ENCODE measurements at regions not wholly inside any gene's neighbourhood (a gene's known extent, or its start where the extent isn't known, plus 50 kb on each side); places are given as distances from the start of the nearest gene placed in this dataset.
A peak's percentile ranks its signal among the peaks of the same experiment; 100 is the strongest.
"Not testable (repeated sequence)": the region's sequence is repeated elsewhere in the genome, so short reads cannot be mapped to it uniquely, and the experiment has no call there.

DNA sequence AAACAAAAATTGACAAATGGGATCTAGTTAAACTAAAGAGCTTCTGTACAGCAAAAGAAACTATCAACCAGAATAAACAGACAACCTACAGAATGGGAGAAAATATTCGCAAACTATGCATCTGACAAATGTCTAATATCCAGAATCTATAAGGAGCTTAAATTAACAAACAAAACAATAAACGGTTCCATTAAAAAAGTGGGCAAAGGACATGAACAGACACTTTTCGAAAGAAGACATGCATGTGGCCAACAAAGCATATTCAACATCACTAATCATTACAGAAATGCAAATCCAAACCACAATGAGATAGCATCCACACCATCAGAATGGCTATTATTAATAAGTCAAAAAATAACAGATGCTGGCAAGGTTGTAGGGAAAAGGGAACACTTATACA lies 50.5 kb upstream of the MED13L start:
- DNase-seq = not testable (repeated sequence)

DNA sequence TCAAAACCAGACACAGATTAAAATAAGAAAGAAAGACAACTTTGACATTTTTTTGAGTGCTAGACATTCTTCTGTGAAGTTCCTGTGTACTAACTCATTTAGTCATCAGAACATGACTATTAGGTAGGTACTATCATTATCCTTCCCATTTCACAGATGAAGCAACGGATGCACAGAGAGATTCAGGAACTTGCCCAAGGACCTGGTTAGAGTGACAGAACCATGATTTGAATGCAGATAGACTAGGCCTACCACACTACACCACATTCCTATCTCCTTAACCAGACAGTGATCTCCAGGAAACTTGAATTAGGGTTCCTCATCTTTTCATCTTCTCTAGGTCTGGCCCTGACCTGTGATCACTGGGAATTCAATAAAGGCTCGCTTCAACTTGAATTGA lies 54.4 kb upstream of the MED13L start:
- DNase-seq = no peak

DNA sequence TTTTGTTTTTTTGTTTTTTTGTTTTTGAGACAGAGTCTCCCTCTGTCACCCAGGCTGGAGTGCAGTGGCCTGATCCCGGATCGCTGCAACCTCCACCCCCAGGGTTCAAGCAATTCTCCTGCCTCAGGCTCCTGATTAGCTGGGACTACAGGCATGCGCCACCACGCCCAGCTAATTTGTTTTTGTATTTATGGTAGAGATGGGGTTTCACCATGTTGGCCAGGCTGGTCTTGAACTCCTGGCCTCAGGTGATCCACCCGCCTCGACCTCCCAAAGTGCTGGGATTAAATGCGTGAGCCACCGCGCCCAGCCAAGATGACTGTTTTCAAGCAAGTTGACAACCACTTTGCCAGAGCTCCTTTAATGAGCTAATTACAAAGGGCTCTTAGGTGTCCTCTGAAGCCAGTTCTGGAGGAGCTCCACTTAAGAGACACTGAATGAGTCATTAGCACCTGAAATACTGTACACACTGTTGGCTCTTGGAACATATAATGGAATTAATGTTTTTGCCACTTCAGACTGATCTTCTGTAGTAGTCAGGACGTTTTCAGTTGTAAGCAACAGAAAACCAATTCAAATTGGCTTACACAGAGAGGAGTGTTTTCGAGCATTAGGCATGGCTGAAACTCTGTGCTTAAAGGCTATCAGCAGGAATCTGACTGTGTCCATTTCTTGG lies 55.4 kb upstream of the MED13L start:
- no peak for DNase-seq

DNA sequence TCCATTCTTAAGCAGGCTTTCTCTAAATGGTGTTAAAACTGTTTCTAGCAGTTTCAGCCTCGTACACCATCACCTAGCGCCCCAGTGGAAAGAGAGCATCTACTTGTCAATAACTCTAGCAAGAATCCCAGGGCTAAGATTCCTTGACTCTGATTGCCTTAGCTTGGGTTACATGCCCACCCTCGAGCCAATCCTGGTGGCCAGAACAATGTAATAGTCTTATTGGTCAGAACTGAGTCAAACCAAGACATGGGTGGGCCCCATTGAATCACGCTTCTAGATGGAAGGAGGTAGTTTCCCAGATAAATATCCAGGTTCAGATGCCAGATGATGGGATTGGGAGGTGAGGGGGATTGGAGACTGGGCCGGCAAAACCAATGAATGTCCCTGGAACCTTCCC lies 55.9 kb upstream of the MED13L start:
- DNase-seq = no peak

DNA sequence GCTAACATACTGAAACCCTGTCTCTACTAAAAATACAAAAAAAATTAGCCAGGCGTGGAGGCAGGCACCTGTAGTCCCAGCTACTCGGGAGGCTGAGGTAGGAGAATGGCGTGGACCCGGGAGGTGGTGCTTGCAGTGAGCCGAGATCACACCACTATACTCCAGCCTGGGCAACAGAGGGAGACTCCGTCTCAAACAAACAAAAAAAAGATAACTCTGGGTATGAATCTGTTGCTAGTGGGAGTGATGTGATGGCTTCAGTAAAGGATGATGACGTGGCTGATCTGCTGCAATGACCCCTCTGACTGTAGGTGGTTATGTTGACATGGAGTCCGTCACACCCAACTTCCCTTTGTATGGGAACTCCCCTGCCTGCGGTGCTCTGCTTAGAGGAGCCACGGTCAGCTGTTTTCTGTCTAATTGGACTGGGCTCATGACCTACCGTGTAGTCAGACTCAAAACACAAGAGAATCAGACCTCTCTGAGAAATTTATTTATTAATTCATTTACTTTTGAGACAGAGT lies 59.1 kb upstream of the MED13L start:
- DNase-seq = no peak

DNA sequence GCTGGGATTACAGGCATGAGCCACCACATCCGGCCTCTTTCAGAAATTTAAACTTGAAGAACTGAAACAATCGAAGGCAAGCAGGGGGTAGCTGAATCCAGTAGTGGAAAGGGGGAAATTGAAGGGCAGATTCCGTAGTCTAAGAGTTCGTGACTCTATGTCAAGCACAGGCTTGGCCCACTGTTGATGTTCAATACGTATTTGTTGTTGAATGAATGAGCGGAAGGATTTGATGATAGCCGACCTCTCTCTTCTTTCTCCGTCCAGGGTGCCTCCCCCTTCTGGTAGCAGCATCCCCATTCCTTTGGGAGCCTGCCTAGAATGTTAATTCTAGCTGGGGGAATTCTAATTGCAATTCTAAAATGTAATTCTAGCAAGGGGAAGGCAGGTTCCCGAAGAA lies 59.8 kb upstream of the MED13L start:
- no peak for DNase-seq

DNA sequence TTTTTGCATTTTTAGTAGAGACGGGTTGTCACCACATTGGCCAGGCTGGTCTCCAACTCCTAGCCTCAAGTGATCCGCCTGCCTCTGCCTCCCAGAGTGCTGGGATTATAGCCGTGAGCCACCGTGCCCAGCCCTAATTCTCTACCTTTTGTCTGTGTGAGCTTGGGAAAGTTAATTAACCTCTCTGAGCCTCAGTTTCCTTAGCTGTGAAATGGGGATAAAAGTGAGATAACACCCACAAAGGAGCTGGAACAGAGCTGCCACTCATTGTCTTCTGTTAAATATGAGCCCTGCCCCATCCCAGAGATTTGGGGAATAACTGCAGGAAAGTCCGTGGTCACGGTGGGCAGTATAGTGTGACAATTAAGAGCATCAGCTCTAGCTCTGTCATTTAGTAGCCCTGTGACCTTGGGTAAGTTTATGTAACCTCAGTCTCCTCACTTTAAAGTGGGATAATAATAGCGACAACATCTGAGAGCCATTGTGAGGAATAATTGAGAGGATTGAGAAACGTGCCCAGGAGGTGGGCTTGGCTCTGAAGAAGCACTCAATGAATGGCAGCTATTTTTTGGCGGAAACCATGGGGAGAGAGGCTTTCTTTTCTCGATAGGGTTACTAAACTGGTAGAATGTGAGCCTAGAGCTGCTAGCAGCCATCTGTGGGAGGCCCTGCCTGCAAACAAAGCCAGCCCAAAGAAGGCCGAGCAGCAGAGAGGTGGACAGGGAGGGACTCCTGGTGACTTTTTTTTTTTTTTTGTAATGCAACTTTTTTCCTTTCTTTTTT lies 60.8 kb upstream of the MED13L start:
- DNase-seq = no peak

DNA sequence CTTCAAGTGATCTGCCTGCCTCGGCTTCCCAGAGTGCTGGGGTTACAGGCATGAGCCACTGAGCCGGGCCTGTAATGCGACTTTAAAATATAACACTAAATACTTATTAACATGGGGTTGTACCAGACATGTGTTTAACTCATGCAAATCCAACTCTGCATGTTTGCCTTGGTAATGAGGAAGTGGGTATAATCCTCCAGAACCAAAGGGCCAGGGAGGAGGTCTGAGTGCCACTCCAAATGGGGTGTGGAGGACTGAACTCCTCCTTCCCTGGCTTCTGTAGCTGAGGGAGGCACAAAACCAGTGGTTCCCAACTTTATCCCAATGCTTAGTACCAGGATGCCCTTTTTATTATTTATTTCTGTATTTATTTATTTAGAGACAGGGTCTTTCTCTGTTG lies 61.6 kb upstream of the MED13L start:
- no peak for DNase-seq

DNA sequence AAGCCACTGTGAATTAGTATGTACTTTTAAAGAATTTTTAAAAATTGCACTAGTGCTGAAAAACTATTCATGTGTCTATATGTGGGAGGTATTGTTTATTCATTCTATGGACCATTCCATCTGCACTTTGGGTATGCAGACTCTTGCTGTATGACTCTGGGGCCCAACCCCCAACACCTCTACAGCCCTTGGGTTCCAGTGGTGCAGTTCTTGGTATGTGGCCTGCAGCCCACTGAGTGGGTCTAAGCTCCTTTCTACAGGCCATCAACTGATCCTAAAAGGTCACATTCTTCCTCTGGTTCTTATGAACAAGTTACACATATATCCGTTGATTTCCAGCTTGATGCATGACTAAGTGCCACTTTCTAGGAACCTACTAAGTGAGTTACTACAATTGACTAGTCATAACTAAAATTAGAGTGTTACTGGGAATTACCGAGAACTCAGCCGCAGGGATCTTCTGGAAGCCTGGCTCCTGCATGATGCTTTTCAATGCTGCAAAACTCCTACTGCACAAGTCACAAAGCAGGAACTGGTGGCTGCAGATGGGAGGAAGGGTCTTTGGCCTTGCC lies 62.4 kb upstream of the MED13L start:
- no peak for DNase-seq

DNA sequence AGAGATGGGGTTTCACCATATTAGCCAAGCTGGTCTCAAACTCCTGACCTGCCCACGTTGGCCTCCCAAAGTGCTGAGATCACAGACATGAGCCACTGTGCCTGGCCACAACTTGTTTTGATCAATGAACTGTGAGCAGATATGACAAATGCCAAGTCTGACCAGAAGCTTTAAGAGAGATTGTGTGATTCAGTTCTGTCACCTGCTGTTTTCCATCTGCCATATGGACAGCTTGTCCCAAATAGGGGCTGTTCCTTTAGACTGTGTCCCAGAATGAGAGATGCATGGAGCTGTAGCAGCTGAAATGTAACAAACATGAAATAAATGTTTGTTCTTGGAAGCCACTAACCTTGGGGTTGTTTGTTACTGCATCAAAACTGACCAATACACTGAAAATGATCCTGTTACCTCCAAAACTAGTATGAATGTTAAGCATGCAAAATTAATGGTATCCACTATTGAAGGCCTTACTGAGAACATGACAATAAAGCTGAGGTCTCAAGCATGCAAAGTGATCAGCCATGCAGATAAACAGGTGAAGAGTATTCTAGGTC lies 65.9 kb upstream of the MED13L start:
- DNase-seq = no peak

DNA sequence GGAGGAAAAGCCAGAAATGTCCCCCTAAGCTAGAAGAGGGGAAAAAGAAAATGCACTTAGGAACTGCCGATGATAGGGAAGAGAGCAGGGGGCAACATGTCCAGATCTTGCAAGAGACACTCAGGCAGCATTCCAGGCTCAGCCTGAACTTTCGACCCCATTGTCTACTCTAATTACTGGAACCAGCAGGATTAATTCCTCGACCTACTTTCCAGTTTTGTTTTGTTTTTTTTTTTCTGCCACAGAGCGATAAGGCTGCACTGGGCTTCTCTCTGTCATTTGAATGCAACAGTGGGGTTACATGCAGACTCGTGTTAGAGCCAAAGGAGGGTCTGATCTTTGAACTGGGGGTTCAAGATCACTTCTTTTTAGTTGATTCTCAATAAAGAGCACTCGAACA lies 68.7 kb upstream of the MED13L start:
- no peak for DNase-seq

DNA sequence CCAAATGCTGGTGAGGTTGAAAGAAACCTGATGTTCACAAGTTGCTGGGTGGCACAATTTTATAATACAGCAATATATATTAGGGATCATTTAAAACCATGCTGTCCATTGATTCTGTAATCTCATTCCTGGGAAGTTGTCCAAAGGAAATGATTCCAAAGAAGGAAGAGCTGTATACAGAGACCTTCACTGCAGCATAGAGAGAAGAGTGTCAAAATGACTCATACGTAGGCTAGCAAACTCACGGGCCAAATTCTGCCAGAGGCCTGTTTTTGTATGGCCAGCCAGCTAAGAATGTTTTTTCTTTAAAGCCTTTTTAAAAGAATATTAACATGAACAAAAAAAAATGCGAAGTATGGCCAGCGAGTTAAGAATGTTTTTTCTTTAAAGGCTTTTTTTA lies 69.2 kb upstream of the MED13L start:
- no peak for DNase-seq

DNA sequence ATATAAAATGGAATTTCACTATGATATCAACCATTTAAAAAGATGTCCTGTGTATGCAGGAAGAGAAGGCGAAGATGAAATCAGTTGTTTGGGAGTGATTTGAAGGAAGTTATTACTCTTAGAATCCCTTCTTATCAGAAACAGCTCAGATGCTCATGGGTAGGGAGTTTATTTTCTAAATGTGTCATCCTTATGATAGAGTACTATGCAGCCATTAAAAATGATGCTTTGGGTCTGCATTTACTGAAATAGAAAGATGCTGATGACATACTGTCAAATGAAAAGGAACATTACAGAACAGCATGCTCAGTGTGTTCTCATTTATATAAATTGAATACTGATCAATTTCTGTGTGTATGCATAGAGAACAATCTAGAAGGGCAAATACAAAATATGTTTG lies 69.8 kb upstream of the MED13L start:
- DNase-seq = no peak

DNA sequence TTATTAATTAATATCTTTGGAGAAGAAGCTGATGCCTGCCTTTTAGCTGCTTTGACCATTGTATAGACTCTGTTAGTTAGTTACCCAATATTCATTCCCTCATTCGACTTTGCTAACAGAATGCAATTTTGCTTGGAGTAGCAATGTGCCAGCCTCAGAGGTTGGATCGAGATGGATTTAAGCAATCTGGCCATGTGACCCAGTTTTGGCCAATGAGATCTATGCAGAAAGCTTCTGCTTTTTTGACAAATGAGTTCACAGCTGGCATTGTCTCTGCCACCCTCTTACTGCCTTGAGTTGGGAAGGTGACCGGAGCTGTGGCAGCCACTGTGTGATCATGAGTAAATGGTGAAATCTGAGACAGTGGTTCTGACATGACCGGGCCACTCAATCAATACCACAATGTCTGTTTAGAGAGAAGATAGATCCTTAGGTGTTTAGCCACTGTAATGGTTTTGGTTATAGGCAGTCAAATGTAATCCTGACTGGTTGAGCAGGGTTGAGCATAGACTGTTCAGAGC lies 74.9 kb upstream of the MED13L start:
- DNase-seq = no peak

DNA sequence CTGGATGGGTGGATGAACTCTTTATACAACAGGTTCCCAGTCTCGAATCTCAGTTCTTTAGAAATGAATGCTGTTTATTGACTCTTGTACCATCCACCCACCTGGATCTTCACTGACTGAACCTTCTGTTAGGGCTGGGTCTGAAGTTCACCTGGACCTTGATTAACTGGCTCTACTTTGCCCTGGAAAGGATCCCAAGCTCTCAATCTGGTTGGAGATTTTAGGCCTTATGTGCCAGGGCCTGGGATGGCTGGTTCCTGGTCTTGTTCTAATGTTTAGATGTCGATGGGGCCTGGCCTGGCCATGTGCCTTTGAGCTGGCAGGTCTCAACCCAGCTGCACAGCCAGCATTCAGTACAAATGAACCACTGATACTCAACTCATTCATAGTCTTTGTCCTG lies 76.5 kb upstream of the MED13L start:
- DNase-seq = no peak

DNA sequence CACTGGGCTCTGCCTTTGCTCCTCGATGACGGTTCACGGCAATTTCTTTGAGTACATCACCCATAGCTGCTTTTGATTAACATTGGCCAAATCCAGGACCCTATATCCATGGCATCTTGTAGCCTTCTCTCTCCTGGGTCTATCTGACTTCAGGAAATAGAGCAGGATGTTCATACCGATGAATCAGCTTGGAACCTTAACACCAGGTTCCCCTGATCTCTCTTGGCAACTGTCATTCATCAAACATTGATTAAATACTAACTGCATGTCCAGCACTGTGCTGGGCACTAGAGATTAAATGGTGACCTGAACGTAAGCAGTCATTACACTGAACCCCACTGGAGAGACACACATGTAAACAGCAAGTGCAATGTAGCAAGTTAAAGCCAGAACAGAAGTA lies 77.0 kb upstream of the MED13L start:
- no peak for DNase-seq

DNA sequence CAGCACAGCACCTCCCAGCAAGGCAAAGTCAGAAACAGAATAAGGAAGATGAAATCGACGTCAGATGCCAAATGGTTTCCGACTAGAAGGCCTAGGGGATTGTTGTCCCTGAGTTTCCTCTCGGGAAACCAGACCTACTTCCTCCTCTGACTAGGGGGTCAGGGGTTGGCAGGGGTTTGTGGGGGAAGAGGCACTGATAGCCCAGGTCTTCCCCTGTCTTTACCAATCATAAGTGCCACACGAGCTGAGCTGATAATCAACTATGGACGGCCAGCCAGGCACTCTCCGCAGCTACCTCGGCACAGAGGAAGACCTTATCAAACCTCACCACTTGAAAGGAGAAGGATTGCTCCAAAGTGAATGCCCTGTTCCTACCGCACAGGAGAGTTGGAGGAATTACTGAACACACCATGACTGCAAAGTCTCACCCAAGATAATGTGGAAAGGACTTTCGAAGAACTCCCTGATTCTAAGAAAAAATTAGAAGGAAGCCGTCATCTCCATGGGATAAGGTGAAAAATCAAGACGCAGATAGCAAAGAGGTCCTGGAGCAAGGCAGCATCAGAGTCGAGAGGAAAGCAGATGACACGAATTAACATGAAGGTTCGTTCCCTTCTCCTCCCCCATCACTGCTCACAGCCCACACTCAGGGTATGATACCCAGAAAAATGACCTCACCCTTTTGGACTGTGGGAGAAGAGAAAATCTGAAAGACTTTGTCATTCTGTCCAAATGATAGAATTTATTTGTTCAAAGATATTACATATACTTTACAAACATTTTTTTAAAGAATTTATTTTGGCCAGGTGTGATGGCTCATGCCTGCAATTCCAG lies 77.7 kb upstream of the MED13L start:
- no peak for DNase-seq

DNA sequence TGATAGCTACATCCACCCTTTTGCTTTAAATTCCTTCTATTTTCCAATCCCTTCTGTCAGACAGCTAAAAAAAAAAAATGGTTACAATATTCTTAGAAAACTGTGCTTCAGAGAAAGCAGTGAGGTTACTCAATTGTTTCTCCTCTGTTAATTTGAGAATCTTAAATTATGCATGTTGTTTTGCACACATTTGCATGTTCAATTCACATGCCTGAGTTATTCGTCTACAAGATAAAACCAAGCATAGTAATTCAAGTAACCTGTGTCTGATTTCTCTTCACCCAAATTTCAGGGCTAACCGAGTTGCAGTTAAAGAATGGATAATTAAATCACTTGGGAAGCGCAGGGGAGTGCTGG lies 81.0 kb upstream of the MED13L start:
- DNase-seq = no peak

DNA sequence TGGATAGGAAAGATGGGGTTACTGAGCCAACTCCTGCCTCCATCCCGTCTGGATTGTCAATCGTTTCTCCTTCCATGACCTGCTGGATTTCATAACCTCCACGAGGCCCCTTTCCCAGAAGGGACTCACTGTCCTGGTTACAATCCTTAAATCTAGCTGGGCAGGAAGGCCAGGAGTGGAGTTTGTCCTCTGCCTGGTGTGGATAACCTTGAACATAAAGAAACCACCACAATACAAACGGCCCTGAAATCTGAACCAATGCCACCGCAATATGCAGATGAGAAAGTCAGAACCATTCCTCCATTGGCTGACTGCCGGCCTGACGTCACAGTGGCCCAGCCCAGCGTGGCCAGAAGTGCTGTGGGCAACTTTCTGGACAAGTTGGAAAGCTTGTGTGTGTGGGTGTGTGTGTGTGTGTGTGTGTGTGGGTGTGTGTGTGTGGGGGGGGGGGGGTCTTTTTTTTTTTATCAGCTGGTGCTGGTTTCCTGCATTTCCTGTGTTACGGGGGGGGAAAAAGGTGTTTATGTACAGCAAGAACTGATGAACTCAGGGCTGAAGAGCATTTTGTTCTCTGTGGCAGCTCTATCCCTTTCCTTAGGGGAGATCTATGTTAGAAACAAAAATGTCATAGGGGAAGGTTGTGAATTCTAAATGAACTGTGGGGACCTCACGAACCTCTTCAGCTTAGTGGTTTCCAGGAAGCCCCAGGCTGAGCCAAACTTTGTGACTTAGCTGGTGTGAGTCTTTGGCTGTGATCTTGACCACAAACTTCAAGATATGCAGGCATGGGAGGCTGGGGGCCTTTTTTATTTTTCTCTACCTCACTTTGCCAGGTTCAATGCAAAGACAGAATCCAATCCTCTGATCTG lies 81.6 kb upstream of the MED13L start:
- peak; percentile 66 to 72 for DNase-seq

DNA sequence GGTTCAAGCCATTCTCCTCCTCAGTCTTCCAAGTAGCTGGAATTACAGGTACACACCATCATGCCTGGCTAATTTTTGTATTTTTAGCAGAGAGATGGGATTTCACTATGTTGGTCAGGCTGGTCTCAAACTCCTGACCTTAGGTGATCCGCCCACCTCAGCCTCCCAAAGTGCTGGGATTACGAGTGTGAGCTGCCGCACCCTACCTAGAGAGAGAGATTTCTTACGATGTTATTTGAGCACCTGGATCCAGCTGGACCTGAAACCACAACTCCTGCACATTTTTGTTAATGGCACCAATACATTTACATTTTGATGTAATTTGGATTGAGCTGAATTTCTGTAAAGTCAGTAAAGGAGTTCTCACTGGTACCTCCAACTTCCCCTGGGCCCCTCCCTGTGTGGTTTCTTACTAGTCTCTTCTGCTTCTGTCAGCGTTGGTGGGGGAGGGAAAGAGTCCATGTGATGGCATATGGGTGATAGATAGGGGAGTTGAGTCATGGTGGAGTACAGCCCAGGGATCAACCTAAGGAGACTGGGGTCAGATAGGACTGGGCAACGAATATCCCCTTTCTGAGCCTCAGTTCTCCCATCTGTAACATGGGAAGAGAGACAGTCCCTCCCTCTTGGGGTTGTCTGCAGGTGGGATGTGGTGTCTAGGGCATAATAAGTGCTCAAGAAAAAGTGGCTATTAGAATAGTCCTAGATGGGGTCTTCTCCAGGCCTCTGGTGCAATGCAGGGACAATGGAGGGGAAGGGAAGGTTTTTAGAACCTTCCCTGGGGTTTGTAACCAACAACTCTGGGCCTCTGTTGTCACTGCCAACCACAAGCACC lies 83.3 kb upstream of the MED13L start:
- DNase-seq = peak in 1 of 2 experiments; percentile 30

Measured in activated T-cell treated with anti-CD3 and anti-CD28 coated beads, Interleukin-2, amount 50 U/mL, for 48 hours (primary cell).